ENCODE measurements at regions not wholly inside any gene's neighbourhood (a gene's known extent, or its start where the extent isn't known, plus 50 kb on each side); places are given as distances from the start of the nearest gene placed in this dataset.
"Not testable (repeated sequence)": the region's sequence is repeated elsewhere in the genome, so short reads cannot be mapped to it uniquely, and the experiment has no call there.

- no peak for DNase-seq
Measured at GRCh38 chr6:26267083-26267589, 97.9 kb upstream of the BTN3A2 start.

- no peak for DNase-seq
Measured at GRCh38 chr6:26268659-26269402, 96.2 kb upstream of the BTN3A2 start.

GRCh38 chr6:26269531-26270485 lies 95.2 kb upstream of the BTN3A2 start:
- no peak for DNase-seq

- no peak for DNase-seq
Measured at GRCh38 chr6:26270486-26270861, 94.5 kb upstream of the BTN3A2 start.

GRCh38 chr6:26270903-26271667 lies 93.9 kb upstream of the BTN3A2 start:
- DNase-seq = peak; percentile 60 to 88 (median 78)

- no peak for DNase-seq
Measured at GRCh38 chr6:26271668-26272024, 93.4 kb upstream of the BTN3A2 start.

GRCh38 chr6:26272171-26272637 lies 92.8 kb upstream of the BTN3A2 start:
- DNase-seq = peak in 3 of 6 experiments; percentile 21 to 58 (median 51)

GRCh38 chr6:26273673-26274588 lies 91.1 kb upstream of the BTN3A2 start:
- peak in 5 of 6 experiments; percentile 22 to 83 (median 70) for DNase-seq

- DNase-seq = no peak
Measured at GRCh38 chr6:26275663-26276062, 89.3 kb upstream of the BTN3A2 start.

- DNase-seq = no peak
Measured at GRCh38 chr6:26276841-26277648, 88.0 kb upstream of the BTN3A2 start.

GRCh38 chr6:26278536-26278935 lies 86.5 kb upstream of the BTN3A2 start:
- DNase-seq = no peak

- not testable (repeated sequence) for DNase-seq
Measured at GRCh38 chr6:26279371-26279770, 85.6 kb upstream of the BTN3A2 start.

- no peak for DNase-seq
Measured at GRCh38 chr6:26280407-26280806, 84.6 kb upstream of the BTN3A2 start.

- peak; percentile 31 to 78 (median 58) for DNase-seq
Measured at GRCh38 chr6:26284537-26285142, 80.4 kb upstream of the BTN3A2 start.

GRCh38 chr6:26285143-26286134 lies 79.6 kb upstream of the BTN3A2 start:
- peak; percentile 88 to 99 (median 96) for DNase-seq

GRCh38 chr6:26286168-26286877 lies 78.7 kb upstream of the BTN3A2 start:
- peak; percentile 69 to 90 (median 74) for DNase-seq

- DNase-seq = no peak
Measured at GRCh38 chr6:26288155-26288554, 76.8 kb upstream of the BTN3A2 start.

- no peak for DNase-seq
Measured at GRCh38 chr6:26290941-26291340, 74.1 kb upstream of the BTN3A2 start.

Data from stimulated activated naive CD4-positive, alpha-beta T cell (primary cell).